ENCODE measurements at regions not wholly inside any gene's neighbourhood (a gene's known extent, or its start where the extent isn't known, plus 50 kb on each side); places are given as distances from the start of the nearest gene placed in this dataset.
A peak's percentile ranks its signal among the peaks of the same experiment; 100 is the strongest.

- Mint-ChIP-seq H3K9me3 (no peaks in the 10 kb centered on the region), H3K4me3 (no peak overlapping the region), H3K27ac (no peak overlapping the region), H3K4me1 (no peaks in the 10 kb centered on the region), H3K36me3 (no peaks in the 10 kb centered on the region), H3K27me3 (ENCODE audit: low read depth in 2 of 2) (peaks cover 21 to 25% of the 10 kb centered on the region in 2 donors)
- DNase-seq (no peak), ATAC-seq (no peak)
- Histone ChIP-seq H3K27me3 (ENCODE audit: control insufficient read depth, insufficient read depth, low read length) (no peaks in the 10 kb centered on the region), H3K27ac (ENCODE audit: low read length) (no peak overlapping the region), H3K9me3 (ENCODE audit: control insufficient read depth, insufficient read depth, low read length) (no peaks in the 10 kb centered on the region), H3K4me1 (ENCODE audit: control insufficient read depth, insufficient read depth, low read length) (no peaks in the 10 kb centered on the region), H3K4me3 (ENCODE audit: low read length) (no peak overlapping the region), H3K36me3 (ENCODE audit: control insufficient read depth, insufficient read depth, low read length) (no peaks in the 10 kb centered on the region)
- 93% methylated on average over 5 of the region's 5 CpGs for WGBS (ENCODE audit: insufficient coverage)
- TF ChIP-seq CTCF (IDR thresholded peaks at IDR 0.05): no peak
- intact Hi-C loops (cut with micrococcal nuclease): loop anchor here (10.0 kb wide), 1 partner anchor 325 kb away; no protein-coding TSS in a partner anchor
Observed at GRCh38 chr16:16869746-16870145, 490.8 kb downstream of the NPIPA7 start.

- no peaks in the 10 kb centered on the region for H3K36me3 ChIP-seq (ENCODE audit: control insufficient read depth, insufficient read depth, low read length)
- intact Hi-C loops (cut with micrococcal nuclease): no loop called here
- H3K4me3 Mint-ChIP-seq: no peak overlapping the region
Observed at GRCh38 chr16:16871196-16871595, 492.3 kb downstream of the NPIPA7 start.

GRCh38 chr16:16877061-16877460 lies 498.1 kb downstream of the NPIPA7 start:
- Mint-ChIP-seq H3K4me3 (no peak overlapping the region), H3K4me1 (no peaks in the 10 kb centered on the region), H3K36me3 (no peaks in the 10 kb centered on the region), H3K9me3 (no peaks in the 10 kb centered on the region), H3K27me3 (ENCODE audit: low read depth in 2 of 2) (peaks cover 34 to 74% of the 10 kb centered on the region in 2 donors), H3K27ac (no peak overlapping the region)
- intact Hi-C loops (cut with micrococcal nuclease): no loop called here
- Histone ChIP-seq H3K4me3 (ENCODE audit: low read length) (no peak overlapping the region), H3K27me3 (ENCODE audit: control insufficient read depth, insufficient read depth, low read length) (no peaks in the 10 kb centered on the region), H3K4me1 (ENCODE audit: control insufficient read depth, insufficient read depth, low read length) (no peaks in the 10 kb centered on the region), H3K27ac (ENCODE audit: low read length) (no peak overlapping the region), H3K36me3 (ENCODE audit: control insufficient read depth, insufficient read depth, low read length) (no peaks in the 10 kb centered on the region), H3K9me3 (ENCODE audit: control insufficient read depth, insufficient read depth, low read length) (no peaks in the 10 kb centered on the region)
- no peak for TF ChIP-seq CTCF (IDR thresholded peaks at IDR 0.05)
- 92% methylated on average over 2 of the region's 2 CpGs for WGBS (ENCODE audit: insufficient coverage)
- DNase-seq (no peak), ATAC-seq (no peak)

More at GRCh38 chr16:16871196-16871595, 492.3 kb downstream of the NPIPA7 start:
- H3K9me3 Mint-ChIP-seq: no peaks in the 10 kb centered on the region
- peak in 1 of 2 donors; percentile 6 for DNase-seq
- no peak for TF ChIP-seq CTCF (IDR thresholded peaks at IDR 0.05)
- no peaks in the 10 kb centered on the region for H3K4me1 ChIP-seq (ENCODE audit: control insufficient read depth, insufficient read depth, low read length)
- no peaks in the 10 kb centered on the region for H3K36me3 Mint-ChIP-seq
- H3K27me3 ChIP-seq (ENCODE audit: control insufficient read depth, insufficient read depth, low read length): no peaks in the 10 kb centered on the region
- H3K9me3 ChIP-seq (ENCODE audit: control insufficient read depth, insufficient read depth, low read length): no peaks in the 10 kb centered on the region
- H3K27me3 Mint-ChIP-seq (ENCODE audit: low read depth in 2 of 2): peaks cover 27 to 36% of the 10 kb centered on the region in 2 donors
- no peak overlapping the region for H3K27ac Mint-ChIP-seq
- no peak overlapping the region for H3K27ac ChIP-seq (ENCODE audit: low read length)
- ATAC-seq: no peak
- no peak overlapping the region for H3K4me3 ChIP-seq (ENCODE audit: low read length)
- 59% methylated on average over 9 of the region's 9 CpGs for WGBS (ENCODE audit: insufficient coverage)
- no peaks in the 10 kb centered on the region for H3K4me1 Mint-ChIP-seq

GRCh38 chr16:16879567-16880251 lies 500.8 kb downstream of the NPIPA7 start:
- no peaks in the 10 kb centered on the region for H3K36me3 Mint-ChIP-seq
- ATAC-seq: no peak
- no peaks in the 10 kb centered on the region for H3K4me1 Mint-ChIP-seq
- no peak overlapping the region for H3K27ac Mint-ChIP-seq
- no peaks in the 10 kb centered on the region for H3K9me3 ChIP-seq (ENCODE audit: control insufficient read depth, insufficient read depth, low read length)
- peaks cover 24 to 52% of the 10 kb centered on the region in 2 donors for H3K27me3 Mint-ChIP-seq (ENCODE audit: low read depth in 2 of 2)
- H3K4me1 ChIP-seq (ENCODE audit: control insufficient read depth, insufficient read depth, low read length): no peaks in the 10 kb centered on the region
- no peak overlapping the region for H3K27ac ChIP-seq (ENCODE audit: low read length)
- no peaks in the 10 kb centered on the region for H3K9me3 Mint-ChIP-seq
- intact Hi-C loops (cut with micrococcal nuclease): no loop called here
- no peak overlapping the region for H3K4me3 ChIP-seq (ENCODE audit: low read length)
- H3K4me3 Mint-ChIP-seq: no peak overlapping the region
- 80% methylated on average over 7 of the region's 8 CpGs for WGBS (ENCODE audit: insufficient coverage)
- TF ChIP-seq CTCF (IDR thresholded peaks at IDR 0.05): no peak
- no peaks in the 10 kb centered on the region for H3K27me3 ChIP-seq (ENCODE audit: control insufficient read depth, insufficient read depth, low read length)
- no peaks in the 10 kb centered on the region for H3K36me3 ChIP-seq (ENCODE audit: control insufficient read depth, insufficient read depth, low read length)
- DNase-seq: no peak

Data from natural killer cell (primary cell).